ENCODE measurements at regions not wholly inside any gene's neighbourhood (a gene's known extent, or its start where the extent isn't known, plus 50 kb on each side); places are given as distances from the start of the nearest gene placed in this dataset.

DNA sequence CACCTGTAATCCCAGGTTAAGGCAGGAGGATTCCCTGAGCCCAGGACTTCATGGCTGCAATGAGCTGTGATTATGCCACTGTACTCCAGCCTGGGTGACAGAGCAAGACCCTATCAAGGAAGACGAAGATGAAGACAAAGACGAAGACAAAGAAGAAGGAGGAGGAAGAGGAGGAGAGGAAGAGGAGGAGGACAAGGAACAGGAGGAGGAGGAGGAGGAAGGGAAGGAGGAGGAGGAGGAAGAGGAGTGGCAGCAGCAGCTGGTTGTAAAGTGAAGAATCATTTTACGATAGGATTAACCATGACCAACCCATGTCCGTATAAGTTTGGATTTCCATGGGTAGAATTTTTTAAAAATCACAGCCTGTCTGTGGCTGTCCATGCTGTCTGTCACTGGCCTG is 316.8 kb upstream of the TNRC6C start:
- no peak for TF ChIP-seq POLR2AphosphoS5 (IDR thresholded peaks at IDR 0.05)
- TF ChIP-seq CTCF (IDR thresholded peaks at IDR 0.05), result no peak
- TF ChIP-seq EP300 (IDR thresholded peaks at IDR 0.05), result no peak
- TF ChIP-seq POLR2A (IDR thresholded peaks at IDR 0.05), result no peak

Data from stomach (tissue), 4 donors.